ENCODE measurements at regions not wholly inside any gene's neighbourhood (a gene's known extent, or its start where the extent isn't known, plus 50 kb on each side); places are given as distances from the start of the nearest gene placed in this dataset.

GRCh38 chr5:44661851-44662250 is 146.9 kb upstream of the MRPS30 start:
- Histone ChIP-seq H3K4me3 (ENCODE audit: insufficient read depth, low read depth, low read length) (no peak overlapping the region), H2BK15ac (ENCODE audit: low read depth, low read length) (no peak overlapping the region), H2BK120ac (ENCODE audit: low read depth, low read length) (no peak overlapping the region), H3K14ac (replicated peaks; ENCODE audit: low read depth, low read length) (no peak overlapping the region), H2BK20ac (ENCODE audit: low read depth, low read length) (no peak overlapping the region), H4K91ac (ENCODE audit: insufficient read depth, low read depth, low read length) (no peak overlapping the region), H3K36me3 (ENCODE audit: control insufficient read depth, insufficient read depth, low read length) (no peaks in the 10 kb centered on the region), H2AK5ac (ENCODE audit: low read depth, low read length) (no peak overlapping the region), H4K5ac (ENCODE audit: low read depth, low read length) (no peak overlapping the region), H2AK9ac (replicated peaks; ENCODE audit: low read depth, low read length, poor library complexity) (no peak overlapping the region), H3K4ac (ENCODE audit: low read depth, low read length) (no peak overlapping the region), H2BK5ac (ENCODE audit: low read depth, low read length, poor library complexity, severe bottlenecking) (no peak overlapping the region), H3K23ac (ENCODE audit: low read depth, low read length) (no peak overlapping the region), H3K27me3 (ENCODE audit: control insufficient read depth, insufficient read depth, low read length) (no peaks in the 10 kb centered on the region), H4K8ac (ENCODE audit: low read depth in 2 of 2, low read length in 2 of 2) (no peak overlapping the region), H3K4me1 (ENCODE audit: control insufficient read depth, insufficient read depth, low read length) (no peaks in the 10 kb centered on the region), H3K18ac (ENCODE audit: low read depth, low read length) (no peak overlapping the region), H3K27ac (ENCODE audit: insufficient read depth, low read length) (no peak overlapping the region), H4K20me1 (ENCODE audit: insufficient read depth, low read length) (no peaks in the 10 kb centered on the region), H3K9me1 (ENCODE audit: insufficient read depth, low read length) (no peaks in the 10 kb centered on the region), H2AFZ (replicated peaks; ENCODE audit: low read length, poor library complexity) (no peak overlapping the region), H3K56ac (ENCODE audit: extremely low read depth, insufficient read depth, low read length) (no peak overlapping the region), H3K9ac (ENCODE audit: low read depth, low read length) (no peak overlapping the region), H3K79me1 (ENCODE audit: low read depth in 1 of 2, low read length in 2 of 2) (no peaks in the 10 kb centered on the region), H3K4me2 (ENCODE audit: low read depth, low read length) (no peak overlapping the region), H3K9me3 (ENCODE audit: control insufficient read depth, insufficient read depth, low read length) (peaks cover 4% of the 10 kb centered on the region)
- ATAC-seq (ENCODE audit: low read depth), result no peak
- no peak for DNase-seq
- in situ Hi-C loops (cut with MboI; ENCODE audit: low sequenced_read_pairs), result no loop called here
- POLR2A ChIA-PET (ENCODE audit: unreplicated experiment), result no interaction called here
- TF ChIP-seq CHD1 (IDR thresholded peaks at IDR 0.05; ENCODE audit: low read depth, low read length) (no peak), RCOR1 (IDR thresholded peaks at IDR 0.05; ENCODE audit: insufficient replicate concordance, low read length) (no peak), RAD21 (IDR thresholded peaks at IDR 0.05; ENCODE audit: low read length) (no peak), BHLHE40 (IDR thresholded peaks at IDR 0.05; ENCODE audit: low read depth, low read length) (no peak), SMC3 (IDR thresholded peaks at IDR 0.05; ENCODE audit: low read depth, low read length) (no peak), NFE2L2 (IDR thresholded peaks at IDR 0.05; ENCODE audit: low read depth, low read length) (no peak)
- intact Hi-C loops (cut with micrococcal nuclease), result no loop called here
- CTCF ChIA-PET, result no interaction called here
- dilution Hi-C loops (cut with HindIII; ENCODE audit: low sequenced_read_pairs, unreplicated experiment), result no loop called here
- no TSS peak for BruUV-seq (replicated peaks)
- 40% methylated on average over 1 of the region's 1 CpG; no CpG with 5 or more reads in 1 of the 2 experiments for WGBS, 2 experiments (ENCODE audit: extremely low coverage in 2 of 2, insufficient read length in 1 of 2)

Measured in IMR-90 (cell line).